ENCODE measurements at regions not wholly inside any gene's neighbourhood (a gene's known extent, or its start where the extent isn't known, plus 50 kb on each side); places are given as distances from the start of the nearest gene placed in this dataset.

GRCh38 chr4:38426532-38426931 is 237.5 kb upstream of the KLF3 start:
- Histone ChIP-seq H3K4me3 (no peak overlapping the region), H3K9me3 (no peaks in the 10 kb centered on the region), H3K36me3 (no peaks in the 10 kb centered on the region), H3K27me3 (no peaks in the 10 kb centered on the region), H3K27ac (no peak overlapping the region), H3K4me1 (no peaks in the 10 kb centered on the region)
- no peak for DNase-seq (ENCODE audit: low spot score in 2 of 2)
- intact Hi-C loops (cut with DNase I), result no loop called here
- TF ChIP-seq CTCF (IDR thresholded peaks at IDR 0.05), result no peak

- no peak for TF ChIP-seq CTCF (IDR thresholded peaks at IDR 0.05)
- intact Hi-C loops (cut with DNase I), result no loop called here
- H3K4me3 ChIP-seq, result no peak overlapping the region
- DNase-seq (ENCODE audit: low spot score in 2 of 2), result no peak
- no peaks in the 10 kb centered on the region for H3K36me3 ChIP-seq
- H3K4me1 ChIP-seq, result no peaks in the 10 kb centered on the region
- H3K27me3 ChIP-seq, result no peaks in the 10 kb centered on the region
- peaks cover 0 to 4% of the 10 kb centered on the region in 2 donors for H3K9me3 ChIP-seq
- no peak overlapping the region for H3K27ac ChIP-seq
Measured at GRCh38 chr4:38430841-38431240, 233.2 kb upstream of the KLF3 start.

- intact Hi-C loops (cut with DNase I), result no loop called here
- Histone ChIP-seq H3K27me3 (no peaks in the 10 kb centered on the region), H3K4me1 (no peaks in the 10 kb centered on the region), H3K4me3 (no peak overlapping the region), H3K36me3 (no peaks in the 10 kb centered on the region), H3K9me3 (peaks cover 6 to 10% of the 10 kb centered on the region in 2 donors), H3K27ac (no peak overlapping the region)
- DNase-seq (ENCODE audit: low spot score in 2 of 2), result no peak
- TF ChIP-seq CTCF (IDR thresholded peaks at IDR 0.05), result no peak
Measured at GRCh38 chr4:38442073-38442788, 221.8 kb upstream of the KLF3 start.

- H3K9me3 ChIP-seq, result no peaks in the 10 kb centered on the region
- H3K4me1 ChIP-seq, result peaks cover 0 to 4% of the 10 kb centered on the region in 2 donors
- TF ChIP-seq CTCF (IDR thresholded peaks at IDR 0.05), result no peak
- no peak for DNase-seq (ENCODE audit: low spot score in 2 of 2)
- no peak overlapping the region for H3K4me3 ChIP-seq
- H3K36me3 ChIP-seq, result no peaks in the 10 kb centered on the region
- no peaks in the 10 kb centered on the region for H3K27me3 ChIP-seq
- no peak overlapping the region for H3K27ac ChIP-seq
- intact Hi-C loops (cut with DNase I), result no loop called here
Measured at GRCh38 chr4:38449506-38450174, 214.4 kb upstream of the KLF3 start.

GRCh38 chr4:38452009-38452408 is 212.0 kb upstream of the KLF3 start:
- no peak overlapping the region for H3K27ac ChIP-seq
- no peak for TF ChIP-seq CTCF (IDR thresholded peaks at IDR 0.05)

More at GRCh38 chr4:38452009-38452408, 212.0 kb upstream of the KLF3 start:
- no peak for DNase-seq (ENCODE audit: low spot score in 2 of 2)
- intact Hi-C loops (cut with DNase I), result no loop called here
- Histone ChIP-seq H3K9me3 (no peaks in the 10 kb centered on the region), H3K27me3 (no peaks in the 10 kb centered on the region), H3K36me3 (no peaks in the 10 kb centered on the region), H3K4me1 (peaks cover 0 to 4% of the 10 kb centered on the region in 2 donors), H3K4me3 (no peak overlapping the region)

Data from ascending aorta (tissue), 2 donors.